CD4-positive, alpha-beta T cell (primary cell): ENCODE measurements at regions not wholly inside any gene's neighbourhood (a gene's known extent, or its start where the extent isn't known, plus 50 kb on each side); places are given as distances from the start of the nearest gene placed in this dataset.

Source experiments
- ATAC-seq: fragments of 200-7000 bp; cut with Tn5 transposase; one replicate; pipeline ENCODE4 v1.10.0; 2022; ENCODE audit warnings: mild to moderate bottlenecking; ENCODE audit not compliant: poor library complexity
- CTCF ChIA-PET: fragments of 350-600 bp; sonication (Branson Sonifier 250); formaldehyde crosslinking; loops from one replicate; lab custom pipeline; 2021; ENCODE audit warnings: antibody characterized with exemption, inconsistent platforms; lab: Charles Lee
- POLR2A ChIA-PET: fragments of 350-600 bp; sonication (Branson Sonifier 250); formaldehyde crosslinking; loops from one replicate; lab custom pipeline; 2021; ENCODE audit warnings: antibody characterized with exemption, inconsistent platforms; lab: Charles Lee
- DNase-seq, 14 experiments: peaks; one replicate each; pipeline ENCODE4 v3.0.0-alpha.2; 2013 to 2020; ENCODE audit warnings: mixed read lengths in 2 of 14
- H3K27ac ChIP-seq, 2 donors: one replicate each; pipeline versions ENCODE4 v1.5.1 to v1.7.0; 2013; ENCODE audit warnings: low read length in 2 of 2, low read depth in 1 of 2, mild to moderate bottlenecking in 1 of 2
- H3K27me3 ChIP-seq, 2 experiments: 1 replicate in 1 of 2; 2 replicates in 1 of 2; pipeline versions ENCODE4 v1.6.1 to v1.7.0; 2013; ENCODE audit warnings: low read length in 2 of 2, control low read depth in 1 of 2, mild to moderate bottlenecking in 1 of 2, moderate library complexity in 1 of 2; ENCODE audit not compliant: insufficient read depth in 2 of 2, control insufficient read depth in 1 of 2
- H3K36me3 ChIP-seq: one replicate; pipeline ENCODE4 v1.6.1; 2013; ENCODE audit warnings: low read length, control low read depth; ENCODE audit not compliant: insufficient read depth
- H3K4me1 ChIP-seq: one replicate; pipeline ENCODE4 v1.6.1; 2013; ENCODE audit warnings: low read length, control low read depth; ENCODE audit not compliant: insufficient read depth
- H3K4me3 ChIP-seq: one replicate; pipeline ENCODE4 v1.5.1; 2013; ENCODE audit warnings: mild to moderate bottlenecking, low read length, moderate library complexity
- H3K9me3 ChIP-seq, 2 experiments: 1 replicate in 1 of 2; 2 replicates in 1 of 2; pipeline versions ENCODE4 v1.6.1 to v1.7.0; 2013; ENCODE audit warnings: low read length in 2 of 2, mild to moderate bottlenecking in 2 of 2, control low read depth in 1 of 2, moderate library complexity in 1 of 2; ENCODE audit not compliant: control insufficient read depth in 1 of 2, insufficient read depth in 1 of 2
- H3K27ac Mint-ChIP-seq: one replicate; pipeline ENCODE4 v1.8.0; 2020; ENCODE audit warnings: mixed read lengths
- H3K27me3 Mint-ChIP-seq: one replicate; pipeline ENCODE4 v1.8.0; 2021; ENCODE audit warnings: mixed read lengths
- H3K36me3 Mint-ChIP-seq: one replicate; pipeline ENCODE4 v1.8.0; 2021; ENCODE audit warnings: low read depth, mixed read lengths
- H3K4me1 Mint-ChIP-seq: one replicate; pipeline ENCODE4 v1.8.0; 2021; ENCODE audit warnings: low read depth, mixed read lengths
- H3K4me3 Mint-ChIP-seq: one replicate; pipeline ENCODE4 v1.8.0; 2020; ENCODE audit warnings: mild to moderate bottlenecking, mixed read lengths
- H3K9me3 Mint-ChIP-seq: one replicate; pipeline ENCODE4 v1.8.0; 2020; ENCODE audit warnings: mixed read lengths
- intact Hi-C, 2 experiments: fragments of 100-400 bp; cut with DNase I in 1 of 2; cut with micrococcal nuclease in 1 of 2; formaldehyde crosslinking; loops; one replicate each; pipeline versions ENCODE4 v1.15.1 to v1.9.0; 2023 to 2025; cut with DNase I, micrococcal nuclease
- TF ChIP-seq, protein P1 (sequence below): fragments of 200-600 bp; IDR thresholded peaks from one replicate; pipeline ENCODE4 v1.8.0; 2022; ENCODE audit warnings: antibody characterized with exemption, mild to moderate bottlenecking

GRCh38 chr4:155007660-155008176 lies 200.7 kb upstream of the NPY2R start:
- Histone ChIP-seq H3K27me3 (no peaks in the 10 kb centered on the region), H3K9me3 (no peaks in the 10 kb centered on the region), H3K36me3 (no peaks in the 10 kb centered on the region), H3K27ac (no peak overlapping the region), H3K4me1 (no peaks in the 10 kb centered on the region), H3K4me3 (no peak overlapping the region)
- H3K27ac Mint-ChIP-seq, result no peak overlapping the region
- ATAC-seq, result no peak
- H3K27me3 Mint-ChIP-seq, result peaks cover 9% of the 10 kb centered on the region
- DNase-seq, result no peak
- TF ChIP-seq, protein P1, sequence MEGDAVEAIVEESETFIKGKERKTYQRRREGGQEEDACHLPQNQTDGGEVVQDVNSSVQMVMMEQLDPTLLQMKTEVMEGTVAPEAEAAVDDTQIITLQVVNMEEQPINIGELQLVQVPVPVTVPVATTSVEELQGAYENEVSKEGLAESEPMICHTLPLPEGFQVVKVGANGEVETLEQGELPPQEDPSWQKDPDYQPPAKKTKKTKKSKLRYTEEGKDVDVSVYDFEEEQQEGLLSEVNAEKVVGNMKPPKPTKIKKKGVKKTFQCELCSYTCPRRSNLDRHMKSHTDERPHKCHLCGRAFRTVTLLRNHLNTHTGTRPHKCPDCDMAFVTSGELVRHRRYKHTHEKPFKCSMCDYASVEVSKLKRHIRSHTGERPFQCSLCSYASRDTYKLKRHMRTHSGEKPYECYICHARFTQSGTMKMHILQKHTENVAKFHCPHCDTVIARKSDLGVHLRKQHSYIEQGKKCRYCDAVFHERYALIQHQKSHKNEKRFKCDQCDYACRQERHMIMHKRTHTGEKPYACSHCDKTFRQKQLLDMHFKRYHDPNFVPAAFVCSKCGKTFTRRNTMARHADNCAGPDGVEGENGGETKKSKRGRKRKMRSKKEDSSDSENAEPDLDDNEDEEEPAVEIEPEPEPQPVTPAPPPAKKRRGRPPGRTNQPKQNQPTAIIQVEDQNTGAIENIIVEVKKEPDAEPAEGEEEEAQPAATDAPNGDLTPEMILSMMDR, result no peak
- ChIA-PET CTCF (no interaction called here), POLR2A (no interaction called here)
- H3K4me3 Mint-ChIP-seq, result no peak overlapping the region
- H3K9me3 Mint-ChIP-seq, result no peaks in the 10 kb centered on the region
- H3K36me3 Mint-ChIP-seq, result no peaks in the 10 kb centered on the region
- H3K4me1 Mint-ChIP-seq, result no peaks in the 10 kb centered on the region
- intact Hi-C loops, result no loop called here

DNA sequence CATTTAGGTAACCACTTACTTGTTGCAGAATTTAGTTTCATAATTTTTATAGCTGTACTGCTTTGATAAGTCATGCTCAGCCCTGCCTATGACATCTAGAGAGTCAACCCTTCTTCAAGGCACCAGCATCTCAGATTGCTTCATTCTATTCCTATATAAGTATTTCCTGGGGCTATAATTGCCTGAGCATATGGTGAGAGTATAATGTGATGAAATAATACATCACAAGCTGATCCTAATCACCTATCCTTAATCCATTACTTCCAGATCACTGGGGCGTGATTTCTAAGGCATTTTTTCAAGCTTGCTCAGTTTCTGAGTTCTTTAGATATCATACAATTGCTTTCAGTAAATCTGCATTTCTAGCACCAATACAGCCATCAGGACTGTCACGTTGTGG lies 200.0 kb upstream of the NPY2R start:
- Histone ChIP-seq H3K27ac (no peak overlapping the region), H3K27me3 (no peaks in the 10 kb centered on the region), H3K4me3 (no peak overlapping the region), H3K9me3 (no peaks in the 10 kb centered on the region), H3K4me1 (no peaks in the 10 kb centered on the region), H3K36me3 (no peaks in the 10 kb centered on the region)
- Mint-ChIP-seq H3K4me3 (no peak overlapping the region), H3K9me3 (no peaks in the 10 kb centered on the region), H3K27ac (no peak overlapping the region), H3K36me3 (no peaks in the 10 kb centered on the region), H3K27me3 (peaks cover 9% of the 10 kb centered on the region), H3K4me1 (no peaks in the 10 kb centered on the region)
- ChIA-PET POLR2A (no interaction called here), CTCF (no interaction called here)
- TF ChIP-seq, protein P1, result no peak
- DNase-seq (no peak), ATAC-seq (no peak)
- intact Hi-C loops, result no loop called here

- intact Hi-C loops, result no loop called here
- Mint-ChIP-seq H3K4me3 (no peak overlapping the region), H3K9me3 (no peaks in the 10 kb centered on the region), H3K36me3 (no peaks in the 10 kb centered on the region), H3K27me3 (peaks cover 9% of the 10 kb centered on the region), H3K4me1 (no peaks in the 10 kb centered on the region), H3K27ac (no peak overlapping the region)
- ChIA-PET POLR2A (no interaction called here), CTCF (no interaction called here)
- H3K4me1 ChIP-seq, result no peaks in the 10 kb centered on the region
- H3K27me3 ChIP-seq, result no peaks in the 10 kb centered on the region
- no peaks in the 10 kb centered on the region for H3K9me3 ChIP-seq
- TF ChIP-seq, protein P1, result no peak
- no peak for ATAC-seq
- H3K27ac ChIP-seq, result no peak overlapping the region
- DNase-seq, result no peak
- no peaks in the 10 kb centered on the region for H3K36me3 ChIP-seq
- no peak overlapping the region for H3K4me3 ChIP-seq
These were observed 199.1 kb upstream of the NPY2R start for GRCh38 chr4:155009288-155009687.
